GM12874 (cell line): ENCODE measurements at regions not wholly inside any gene's neighbourhood (a gene's known extent, or its start where the extent isn't known, plus 50 kb on each side); places are given as distances from the start of the nearest gene placed in this dataset.

Experiments used
- CTCF ChIP-seq: IDR thresholded peaks from 2 replicates; pipeline ENCODE4 v1.5.1; 2011; ENCODE audit warnings: low read depth, mild to moderate bottlenecking, control low read depth, low read length, moderate library complexity; ENCODE audit not compliant: insufficient read depth

GRCh38 chr1:90841473-90841872, 124.4 kb upstream of the BARHL2 start:
- no peak for TF ChIP-seq CTCF

- TF ChIP-seq CTCF, result no peak
Measured at GRCh38 chr1:90840352-90840751, 123.2 kb upstream of the BARHL2 start.

- TF ChIP-seq CTCF, result no peak
Measured at GRCh38 chr1:90839323-90839722, 122.2 kb upstream of the BARHL2 start.

GRCh38 chr1:90838720-90839119, 121.6 kb upstream of the BARHL2 start:
- no peak for TF ChIP-seq CTCF

- TF ChIP-seq CTCF, result no peak
Measured at GRCh38 chr1:90837420-90837819, 120.3 kb upstream of the BARHL2 start.

GRCh38 chr1:90836345-90836679, 119.2 kb upstream of the BARHL2 start:
- TF ChIP-seq CTCF, result no peak

- no peak for TF ChIP-seq CTCF
Measured at GRCh38 chr1:90835661-90836344, 118.7 kb upstream of the BARHL2 start.
